GM12891 (cell line): ENCODE measurements at regions not wholly inside any gene's neighbourhood (a gene's known extent, or its start where the extent isn't known, plus 50 kb on each side); places are given as distances from the start of the nearest gene placed in this dataset.

Source experiments
- PAX5 ChIP-seq: IDR thresholded peaks from 2 replicates; pipeline ENCODE4 v1.6.1; 2011; ENCODE audit warnings: low read length, moderate library complexity, mild to moderate bottlenecking; ENCODE audit not compliant: insufficient read depth, severe bottlenecking
- POLR2A ChIP-seq: IDR thresholded peaks from 2 replicates; pipeline ENCODE4 v1.6.1; 2011; ENCODE audit warnings: low read depth, low read length, control low read depth
- POLR2AphosphoS5 ChIP-seq: IDR thresholded peaks from 2 replicates; pipeline ENCODE4 v1.6.1; 2011; ENCODE audit warnings: low read depth, low read length, control low read depth
- POU2F2 ChIP-seq: IDR thresholded peaks from 2 replicates; pipeline ENCODE4 v1.6.1; 2011; ENCODE audit warnings: low read depth, mild to moderate bottlenecking, control low read depth, low read length, moderate library complexity
- SPI1 ChIP-seq: IDR thresholded peaks from 2 replicates; pipeline ENCODE4 v1.6.1; 2011; ENCODE audit warnings: low read depth, low read length, control low read depth
- TAF1 ChIP-seq: IDR thresholded peaks from 2 replicates; pipeline ENCODE4 v1.6.1; 2011; ENCODE audit warnings: low read depth, low read length, control low read depth

GRCh38 chr5:172583931-172584511 is 57.0 kb upstream of the NEURL1B start:
- TF ChIP-seq TAF1: no peak
- TF ChIP-seq POLR2A: no peak
- TF ChIP-seq POLR2AphosphoS5: no peak
- TF ChIP-seq PAX5: no peak
- TF ChIP-seq SPI1: no peak
- TF ChIP-seq POU2F2: no peak
